ENCODE measurements at regions not wholly inside any gene's neighbourhood (a gene's known extent, or its start where the extent isn't known, plus 50 kb on each side); places are given as distances from the start of the nearest gene placed in this dataset.

- H3K27me3 Mint-ChIP-seq: no peaks in the 10 kb centered on the region
- no peak overlapping the region for H3K27ac Mint-ChIP-seq
- H3K4me1 Mint-ChIP-seq (ENCODE audit: low read depth): no peaks in the 10 kb centered on the region
- no peak for DNase-seq
- H3K36me3 Mint-ChIP-seq (ENCODE audit: low read depth): no peaks in the 10 kb centered on the region
- H3K4me3 Mint-ChIP-seq: no peak overlapping the region
- H3K9me3 Mint-ChIP-seq: no peaks in the 10 kb centered on the region
These were observed 257.0 kb upstream of the RAB6C start for GRCh38 chr2:129722306-129723019.

- Mint-ChIP-seq H3K4me1 (ENCODE audit: low read depth) (no peaks in the 10 kb centered on the region), H3K9me3 (no peaks in the 10 kb centered on the region), H3K27ac (no peak overlapping the region), H3K36me3 (ENCODE audit: low read depth) (no peaks in the 10 kb centered on the region), H3K27me3 (no peaks in the 10 kb centered on the region), H3K4me3 (no peak overlapping the region)
- DNase-seq: no peak
These were observed 256.0 kb upstream of the RAB6C start for GRCh38 chr2:129723277-129724020.

- no peak overlapping the region for H3K4me3 Mint-ChIP-seq
- H3K27me3 Mint-ChIP-seq: no peaks in the 10 kb centered on the region
- no peaks in the 10 kb centered on the region for H3K4me1 Mint-ChIP-seq (ENCODE audit: low read depth)
- DNase-seq: no peak
- no peaks in the 10 kb centered on the region for H3K36me3 Mint-ChIP-seq (ENCODE audit: low read depth)
- H3K9me3 Mint-ChIP-seq: no peaks in the 10 kb centered on the region
- no peak overlapping the region for H3K27ac Mint-ChIP-seq
These were observed 255.3 kb upstream of the RAB6C start for GRCh38 chr2:129724021-129724757.

GRCh38 chr2:129726216-129726615 is 253.2 kb upstream of the RAB6C start:
- Mint-ChIP-seq H3K4me3 (no peak overlapping the region), H3K9me3 (no peaks in the 10 kb centered on the region), H3K27ac (no peak overlapping the region), H3K36me3 (ENCODE audit: low read depth) (no peaks in the 10 kb centered on the region), H3K4me1 (ENCODE audit: low read depth) (no peaks in the 10 kb centered on the region), H3K27me3 (no peaks in the 10 kb centered on the region)
- no peak for DNase-seq

GRCh38 chr2:129727286-129727685 is 252.2 kb upstream of the RAB6C start:
- Mint-ChIP-seq H3K4me3 (no peak overlapping the region), H3K27ac (no peak overlapping the region), H3K4me1 (ENCODE audit: low read depth) (no peaks in the 10 kb centered on the region), H3K27me3 (no peaks in the 10 kb centered on the region), H3K36me3 (ENCODE audit: low read depth) (no peaks in the 10 kb centered on the region), H3K9me3 (no peaks in the 10 kb centered on the region)
- DNase-seq: no peak

GRCh38 chr2:129728035-129728972 is 251.2 kb upstream of the RAB6C start:
- DNase-seq: no peak
- Mint-ChIP-seq H3K36me3 (ENCODE audit: low read depth) (no peaks in the 10 kb centered on the region), H3K9me3 (no peaks in the 10 kb centered on the region), H3K27ac (no peak overlapping the region), H3K4me3 (no peak overlapping the region), H3K27me3 (no peaks in the 10 kb centered on the region), H3K4me1 (ENCODE audit: low read depth) (no peaks in the 10 kb centered on the region)

GRCh38 chr2:129729011-129729410 is 250.5 kb upstream of the RAB6C start:
- Mint-ChIP-seq H3K9me3 (no peaks in the 10 kb centered on the region), H3K27ac (no peak overlapping the region), H3K27me3 (no peaks in the 10 kb centered on the region), H3K36me3 (ENCODE audit: low read depth) (no peaks in the 10 kb centered on the region), H3K4me1 (ENCODE audit: low read depth) (no peaks in the 10 kb centered on the region), H3K4me3 (no peak overlapping the region)
- DNase-seq: no peak

GRCh38 chr2:129729646-129730045 is 249.8 kb upstream of the RAB6C start:
- Mint-ChIP-seq H3K9me3 (no peaks in the 10 kb centered on the region), H3K27me3 (no peaks in the 10 kb centered on the region), H3K36me3 (ENCODE audit: low read depth) (no peaks in the 10 kb centered on the region), H3K27ac (no peak overlapping the region), H3K4me1 (ENCODE audit: low read depth) (no peaks in the 10 kb centered on the region), H3K4me3 (no peak overlapping the region)
- DNase-seq: no peak

- no peaks in the 10 kb centered on the region for H3K9me3 Mint-ChIP-seq
- H3K4me1 Mint-ChIP-seq (ENCODE audit: low read depth): no peaks in the 10 kb centered on the region
- no peak overlapping the region for H3K4me3 Mint-ChIP-seq
- H3K27ac Mint-ChIP-seq: no peak overlapping the region
- DNase-seq: no peak
- H3K27me3 Mint-ChIP-seq: no peaks in the 10 kb centered on the region
- no peaks in the 10 kb centered on the region for H3K36me3 Mint-ChIP-seq (ENCODE audit: low read depth)
These were observed 248.5 kb upstream of the RAB6C start for GRCh38 chr2:129730979-129731378.

- H3K27me3 Mint-ChIP-seq: no peaks in the 10 kb centered on the region
- H3K36me3 Mint-ChIP-seq (ENCODE audit: low read depth): no peaks in the 10 kb centered on the region
- DNase-seq: no peak
- H3K4me1 Mint-ChIP-seq (ENCODE audit: low read depth): no peaks in the 10 kb centered on the region
- H3K4me3 Mint-ChIP-seq: no peak overlapping the region
- H3K9me3 Mint-ChIP-seq: no peaks in the 10 kb centered on the region
- no peak overlapping the region for H3K27ac Mint-ChIP-seq
These were observed 247.4 kb upstream of the RAB6C start for GRCh38 chr2:129731907-129732629.

GRCh38 chr2:129732630-129733026 is 246.8 kb upstream of the RAB6C start:
- Mint-ChIP-seq H3K27ac (no peak overlapping the region), H3K9me3 (no peaks in the 10 kb centered on the region), H3K36me3 (ENCODE audit: low read depth) (no peaks in the 10 kb centered on the region), H3K27me3 (no peaks in the 10 kb centered on the region), H3K4me3 (no peak overlapping the region), H3K4me1 (ENCODE audit: low read depth) (no peaks in the 10 kb centered on the region)
- DNase-seq: no peak

GRCh38 chr2:129733041-129733440 is 246.4 kb upstream of the RAB6C start:
- Mint-ChIP-seq H3K4me1 (ENCODE audit: low read depth) (no peaks in the 10 kb centered on the region), H3K27me3 (no peaks in the 10 kb centered on the region), H3K36me3 (ENCODE audit: low read depth) (no peaks in the 10 kb centered on the region), H3K4me3 (no peak overlapping the region), H3K27ac (no peak overlapping the region), H3K9me3 (no peaks in the 10 kb centered on the region)
- DNase-seq: no peak

GRCh38 chr2:129733579-129733978 is 245.9 kb upstream of the RAB6C start:
- Mint-ChIP-seq H3K9me3 (no peaks in the 10 kb centered on the region), H3K4me3 (no peak overlapping the region), H3K4me1 (ENCODE audit: low read depth) (no peaks in the 10 kb centered on the region), H3K27ac (no peak overlapping the region), H3K36me3 (ENCODE audit: low read depth) (no peaks in the 10 kb centered on the region), H3K27me3 (no peaks in the 10 kb centered on the region)
- DNase-seq: no peak
